Left lobe of liver (tissue), 2 donors: ENCODE measurements at regions not wholly inside any gene's neighbourhood (a gene's known extent, or its start where the extent isn't known, plus 50 kb on each side); places are given as distances from the start of the nearest gene placed in this dataset.
"Not testable (repeated sequence)": the region's sequence is repeated elsewhere in the genome, so short reads cannot be mapped to it uniquely, and the experiment has no call there.

Source experiments
- ATAC-seq: fragments of 200-7000 bp; cut with Tn5 transposase; one replicate; pipeline ENCODE4 v1.9.1; 2020; ENCODE audit warnings: mild to moderate bottlenecking, moderate library complexity
- DNase-seq: peaks from one replicate; pipeline ENCODE4 v3.0.0-alpha.2; 2020; ENCODE audit warnings: low spot score
- donor health status: DM: no; HTN: no; CAD: no; lungs with moderate emphysema.
- donor health status: DM: no; HTN: yes; CAD: no.

- DNase-seq, ATAC-seq: not testable (repeated sequence)
Measured at GRCh38 chr9:94472063-94472462, 82.8 kb upstream of the PCAT7 start.

DNA sequence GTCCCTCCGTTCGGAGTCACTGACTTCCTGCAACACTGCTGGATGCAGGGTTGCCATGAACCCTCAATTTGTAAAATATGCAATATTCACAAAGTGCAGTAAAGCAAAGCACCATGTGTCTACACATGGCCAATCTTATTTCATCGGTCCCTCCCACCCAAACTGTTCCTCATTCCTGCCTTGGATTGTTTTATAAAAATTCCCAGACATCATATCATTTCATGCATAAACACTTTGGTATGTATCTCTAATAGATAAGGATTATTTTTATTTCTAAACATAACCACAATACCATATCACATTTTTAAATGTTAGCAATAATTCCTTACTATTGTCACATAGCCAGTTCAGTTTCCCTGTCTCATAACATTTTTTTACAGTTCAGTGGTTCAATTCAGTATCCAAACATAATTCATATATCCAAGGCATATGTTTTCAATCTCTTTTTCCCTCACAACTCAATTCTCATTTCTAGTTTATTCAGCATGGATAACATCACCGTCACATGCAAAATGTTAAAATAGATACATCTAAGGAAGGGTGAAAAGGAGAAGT is 82.0 kb upstream of the PCAT7 start:
- DNase-seq: no peak

DNA sequence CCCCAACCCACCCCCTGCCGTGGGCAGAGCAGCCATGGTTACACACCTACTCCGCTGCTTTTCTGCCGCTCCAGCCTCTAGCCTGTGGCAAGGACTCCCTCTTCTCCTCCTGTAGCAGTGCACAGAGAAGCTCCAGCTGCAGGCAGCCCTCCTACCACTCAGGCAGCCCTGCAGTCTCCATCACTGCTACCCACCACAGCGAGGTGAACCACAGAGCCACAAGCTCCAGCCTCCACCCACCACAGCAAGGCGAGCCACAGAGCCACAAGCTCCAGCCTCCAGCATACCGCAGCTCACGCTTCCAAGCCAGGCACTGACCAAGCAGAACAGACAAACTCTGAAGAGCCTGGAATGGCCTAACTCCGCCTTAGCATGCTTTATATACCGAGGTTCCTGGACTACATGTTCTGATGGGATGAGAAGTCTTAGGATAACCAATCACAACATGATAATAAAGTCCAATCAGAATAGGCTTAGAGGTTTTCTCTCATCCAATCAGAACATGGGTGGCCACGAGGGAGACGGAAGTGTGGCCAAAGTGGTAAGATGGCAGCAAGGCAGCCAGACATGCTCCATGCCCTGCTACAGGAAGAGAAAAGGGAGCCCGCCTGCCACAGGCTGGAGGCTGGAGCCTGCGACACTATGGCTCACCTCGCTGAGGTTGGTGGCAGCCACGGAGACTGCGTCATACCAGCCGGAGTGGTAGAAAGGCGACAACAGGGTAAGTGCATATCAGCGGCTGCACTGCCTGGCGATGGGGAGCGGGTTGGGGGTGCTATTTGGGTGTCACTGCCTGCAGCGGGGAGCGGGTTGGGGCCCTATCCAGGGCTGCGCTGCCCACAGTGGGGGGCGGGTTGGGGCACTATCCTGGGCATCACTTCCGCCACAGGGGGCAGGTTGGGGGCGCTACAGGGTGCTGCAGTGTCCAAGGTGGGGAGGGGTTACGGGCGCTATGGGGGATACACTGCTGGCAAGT is 75.8 kb upstream of the PCAT7 start:
- ATAC-seq (no peak), DNase-seq (no peak)

More for the DNA sequence above, 82.0 kb upstream of the PCAT7 start:
- no peak for ATAC-seq

- ATAC-seq: no peak
- DNase-seq: no peak
Measured at GRCh38 chr9:94479757-94480156, 75.1 kb upstream of the PCAT7 start.

- ATAC-seq (peak; percentile 20), DNase-seq (no peak)
Measured at GRCh38 chr9:94480205-94480604, 74.7 kb upstream of the PCAT7 start.

- DNase-seq (no peak), ATAC-seq (no peak)
Measured at GRCh38 chr9:94482110-94482509, 72.8 kb upstream of the PCAT7 start.

GRCh38 chr9:94490465-94490864 is 64.4 kb upstream of the PCAT7 start:
- no peak for ATAC-seq

GRCh38 chr9:94492125-94492524 is 62.8 kb upstream of the PCAT7 start:
- DNase-seq, ATAC-seq: not testable (repeated sequence)

More at GRCh38 chr9:94490465-94490864, 64.4 kb upstream of the PCAT7 start:
- no peak for DNase-seq

GRCh38 chr9:94498801-94499453 is 56.0 kb upstream of the PCAT7 start:
- no peak for DNase-seq
- no peak for ATAC-seq

GRCh38 chr9:94504358-94504757 is 50.5 kb upstream of the PCAT7 start:
- DNase-seq (no peak), ATAC-seq (no peak)
